ENCODE measurements at regions not wholly inside any gene's neighbourhood (a gene's known extent, or its start where the extent isn't known, plus 50 kb on each side); places are given as distances from the start of the nearest gene placed in this dataset.

DNA sequence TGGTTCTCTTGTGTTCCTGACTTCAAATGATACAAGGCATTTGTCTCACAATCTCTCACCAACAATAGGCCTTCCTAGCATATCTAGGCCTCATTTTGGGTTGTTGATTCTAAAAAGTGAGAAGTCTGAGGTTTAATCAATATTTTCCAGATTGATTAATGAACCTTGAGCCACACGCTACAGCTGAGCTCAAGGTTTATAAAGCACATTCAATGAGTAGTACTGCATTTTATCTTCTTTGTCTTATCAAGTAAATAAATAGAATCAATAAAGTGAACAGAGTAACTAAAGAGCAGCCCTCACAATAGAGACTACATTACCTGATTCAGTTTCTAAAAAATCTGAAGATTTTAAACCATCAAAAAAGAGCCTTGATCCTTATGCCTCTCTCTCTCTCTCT is 407.5 kb upstream of the CLEC14A start:
- Histone ChIP-seq H3K9me1 (ENCODE audit: control insufficient read depth, insufficient read depth, low read length) (no peaks in the 10 kb centered on the region), H3K4me2 (ENCODE audit: insufficient read depth, low read length) (no peak overlapping the region), H4K20me1 (replicated peaks; ENCODE audit: control insufficient read depth, insufficient read depth, low read length) (no peaks in the 10 kb centered on the region), H3K4me3 (no peak overlapping the region), H3K4me1 (replicated peaks in 1 of 2; ENCODE audit: control insufficient read depth in 2 of 2, insufficient read depth in 2 of 2, low read length in 2 of 2) (no peaks in the 10 kb centered on the region), H3K9ac (ENCODE audit: insufficient read depth in 1 of 2, low read depth in 2 of 2, low read length in 2 of 2) (no peak overlapping the region), H3K27ac (ENCODE audit: extremely low read depth, low read depth, low read length) (no peak overlapping the region), H2AFZ (ENCODE audit: low read depth, low read length) (no peak overlapping the region), H3K36me3 (ENCODE audit: control insufficient read depth, insufficient read depth, low read length) (no peaks in the 10 kb centered on the region), H3K27me3 (ENCODE audit: control insufficient read depth in 2 of 2, insufficient read depth in 2 of 2, low read length in 2 of 2) (no peaks in the 10 kb centered on the region), H3K79me2 (ENCODE audit: control insufficient read depth, insufficient read depth, low read length) (no peaks in the 10 kb centered on the region), H3K9me3 (replicated peaks; ENCODE audit: control insufficient read depth, insufficient read depth, low read depth, low read length) (no peaks in the 10 kb centered on the region)
- POLR2A ChIA-PET, result no interaction called here
- in situ Hi-C loops (cut with MboI) (no loop called here), intact Hi-C loops (cut with micrococcal nuclease) (no loop called here)
- no TSS peak for BruUV-seq (replicated peaks)
- TF ChIP-seq GABPB2 (CRISPR knock-in tag; conservative IDR thresholded peaks at IDR 0.05) (no peak), ZNF282 (CRISPR knock-in tag; IDR thresholded peaks at IDR 0.05) (no peak), CEBPZ (IDR thresholded peaks at IDR 0.05; ENCODE audit: borderline replicate concordance, low read depth, low read length) (no peak), HNRNPL (IDR thresholded peaks at IDR 0.05; ENCODE audit: low read depth, low read length) (no peak), PREB (CRISPR knock-in tag; IDR thresholded peaks at IDR 0.05) (no peak), ZNF644 (tag; IDR thresholded peaks at IDR 0.05; ENCODE audit: low read depth) (no peak), ZBTB5 (IDR thresholded peaks at IDR 0.05) (no peak)
- TF ChIP-seq, protein P1, sequence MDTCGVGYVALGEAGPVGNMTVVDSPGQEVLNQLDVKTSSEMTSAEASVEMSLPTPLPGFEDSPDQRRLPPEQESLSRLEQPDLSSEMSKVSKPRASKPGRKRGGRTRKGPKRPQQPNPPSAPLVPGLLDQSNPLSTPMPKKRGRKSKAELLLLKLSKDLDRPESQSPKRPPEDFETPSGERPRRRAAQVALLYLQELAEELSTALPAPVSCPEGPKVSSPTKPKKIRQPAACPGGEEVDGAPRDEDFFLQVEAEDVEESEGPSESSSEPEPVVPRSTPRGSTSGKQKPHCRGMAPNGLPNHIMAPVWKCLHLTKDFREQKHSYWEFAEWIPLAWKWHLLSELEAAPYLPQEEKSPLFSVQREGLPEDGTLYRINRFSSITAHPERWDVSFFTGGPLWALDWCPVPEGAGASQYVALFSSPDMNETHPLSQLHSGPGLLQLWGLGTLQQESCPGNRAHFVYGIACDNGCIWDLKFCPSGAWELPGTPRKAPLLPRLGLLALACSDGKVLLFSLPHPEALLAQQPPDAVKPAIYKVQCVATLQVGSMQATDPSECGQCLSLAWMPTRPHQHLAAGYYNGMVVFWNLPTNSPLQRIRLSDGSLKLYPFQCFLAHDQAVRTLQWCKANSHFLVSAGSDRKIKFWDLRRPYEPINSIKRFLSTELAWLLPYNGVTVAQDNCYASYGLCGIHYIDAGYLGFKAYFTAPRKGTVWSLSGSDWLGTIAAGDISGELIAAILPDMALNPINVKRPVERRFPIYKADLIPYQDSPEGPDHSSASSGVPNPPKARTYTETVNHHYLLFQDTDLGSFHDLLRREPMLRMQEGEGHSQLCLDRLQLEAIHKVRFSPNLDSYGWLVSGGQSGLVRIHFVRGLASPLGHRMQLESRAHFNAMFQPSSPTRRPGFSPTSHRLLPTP (IDR thresholded peaks at IDR 0.05; ENCODE audit: borderline replicate concordance, extremely low read depth, insufficient read length), result no peak
- CTCF ChIA-PET (ENCODE audit: low intra/inter-chr PET ratio), result no interaction called here
- ATAC-seq (no peak), DNase-seq (ENCODE audit: extremely low read depth in 1 of 4, low spot score in 3 of 4) (no peak), FAIRE-seq (no peak)
- WGBS (ENCODE audit: insufficient coverage, low coverage, missing lambda C conversion rate), result 0% methylated on average over 1 of the region's 1 CpG
